GM04504 (cell line): ENCODE measurements at regions not wholly inside any gene's neighbourhood (a gene's known extent, or its start where the extent isn't known, plus 50 kb on each side); places are given as distances from the start of the nearest gene placed in this dataset.
A peak's percentile ranks its signal among the peaks of the same experiment; 100 is the strongest.
"Not testable (repeated sequence)": the region's sequence is repeated elsewhere in the genome, so short reads cannot be mapped to it uniquely, and the experiment has no call there.

Experiments
- DNase-seq: peaks from one replicate; pipeline ENCODE4 v3.0.0-alpha.2; 2012; ENCODE audit warnings: low read depth

DNA sequence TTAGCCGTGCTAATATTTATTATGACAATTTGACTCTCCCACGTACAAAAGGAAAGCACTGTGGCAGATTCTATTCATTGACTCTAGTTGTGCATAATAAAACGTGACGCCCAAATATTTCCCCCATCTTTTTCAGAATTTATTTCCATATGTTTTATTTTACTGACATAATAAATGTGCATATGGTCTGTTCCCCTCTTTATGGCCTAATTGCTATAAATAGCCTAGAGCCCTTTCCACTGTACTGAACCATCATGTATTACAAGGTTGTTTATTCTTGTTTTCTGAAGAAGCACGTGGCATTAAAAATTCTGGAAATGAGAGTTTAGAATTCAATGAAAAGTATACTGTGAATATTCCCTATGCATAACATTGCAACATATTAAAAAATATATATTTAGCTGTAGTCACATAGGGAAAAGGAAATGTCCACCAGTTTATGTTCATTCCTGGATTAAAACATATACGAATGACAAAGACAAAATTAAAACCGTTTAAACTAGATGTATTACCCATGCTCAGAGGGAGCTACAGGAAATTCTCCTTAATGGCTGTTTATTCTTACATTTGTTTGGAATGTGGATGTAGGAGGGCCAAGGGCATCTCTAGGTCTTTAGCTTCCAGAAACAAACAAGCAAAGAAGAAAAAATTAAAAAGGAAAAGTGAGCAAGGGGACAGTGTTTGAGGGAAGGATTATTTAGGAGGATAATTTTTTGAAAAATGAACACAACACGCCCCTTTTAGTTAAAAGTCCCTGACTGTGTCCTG, 122.1 kb upstream of the MMADHC start:
- DNase-seq = no peak

DNA sequence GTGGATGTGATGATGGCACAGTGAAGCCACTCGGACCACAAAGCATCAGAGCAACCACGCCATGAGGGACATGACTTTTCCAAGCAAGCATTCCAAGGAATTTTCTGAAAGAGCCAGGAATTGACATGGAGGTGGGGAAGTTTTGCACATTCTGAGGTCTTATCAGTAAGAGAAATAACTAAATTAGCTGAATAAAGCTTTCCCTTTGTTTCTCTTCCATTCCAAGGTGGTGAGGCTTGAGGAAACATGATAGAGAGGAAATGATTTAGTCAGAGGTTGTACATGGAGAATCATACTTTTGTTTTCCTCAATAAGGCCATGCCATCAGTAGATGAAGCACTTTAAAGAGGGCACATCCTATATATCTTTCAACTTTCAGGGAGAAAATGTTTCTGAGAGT, 115.7 kb upstream of the MMADHC start:
- DNase-seq = no peak

DNA sequence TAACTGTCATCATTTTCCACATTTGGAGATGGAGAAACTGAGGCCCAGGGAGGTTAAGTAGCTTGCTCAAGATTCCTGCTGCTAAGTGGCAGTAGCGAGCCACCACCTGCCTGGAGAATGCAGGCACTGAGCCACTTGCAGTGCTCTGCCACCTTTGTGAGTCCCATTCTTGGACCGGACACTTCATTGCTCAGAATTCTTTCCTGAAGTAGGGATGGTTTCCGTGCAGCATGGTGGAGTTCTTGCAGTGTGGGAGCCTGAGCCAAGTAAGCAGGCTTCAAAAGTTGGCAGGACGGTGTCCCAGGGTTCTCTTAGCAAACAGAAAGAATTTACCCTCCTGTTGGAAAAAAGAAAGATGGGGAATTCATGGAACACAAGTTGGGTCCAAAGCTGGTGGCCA, 115.0 kb upstream of the MMADHC start:
- no peak for DNase-seq

DNA sequence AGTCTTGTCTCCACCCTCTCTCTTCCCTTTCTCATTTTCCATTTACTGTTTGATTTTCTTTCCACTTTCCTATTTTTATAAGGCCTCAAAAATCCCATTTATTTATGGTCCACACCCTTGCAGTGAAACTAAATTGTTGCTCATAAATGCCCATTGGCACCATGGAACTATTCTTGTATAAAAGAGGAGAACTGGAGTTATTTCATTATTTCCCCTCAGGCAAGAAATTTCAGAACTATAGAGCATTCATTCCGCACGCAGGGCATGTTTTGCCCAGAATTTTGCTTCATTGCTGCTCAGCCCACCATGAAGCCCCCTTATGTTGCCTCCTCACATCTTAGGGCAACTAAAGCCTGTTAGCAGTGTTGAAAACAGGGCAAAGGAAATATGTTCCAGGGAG, 113.7 kb upstream of the MMADHC start:
- DNase-seq = no peak

DNA sequence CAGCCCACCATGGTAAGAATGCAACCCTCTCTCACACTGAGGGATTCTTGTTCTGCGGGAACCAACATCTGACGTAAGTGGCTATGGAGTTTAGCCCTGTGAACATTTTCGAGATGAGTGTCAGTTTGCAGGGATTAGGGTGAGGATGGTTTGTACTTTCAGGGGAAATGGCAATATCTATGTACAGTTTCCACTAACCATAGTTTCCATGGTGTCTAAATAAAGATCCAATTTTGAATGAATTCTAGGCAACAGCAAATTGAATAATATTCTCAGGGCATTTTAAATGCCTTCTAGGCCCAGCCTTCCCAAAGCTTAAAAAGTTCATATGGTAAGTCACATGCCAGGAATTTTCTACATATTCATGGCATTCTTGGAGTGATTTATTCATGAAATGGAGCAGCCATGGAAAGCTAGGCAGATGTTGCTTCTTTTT, 105.4 kb upstream of the MMADHC start:
- peak; percentile 21 for DNase-seq

DNA sequence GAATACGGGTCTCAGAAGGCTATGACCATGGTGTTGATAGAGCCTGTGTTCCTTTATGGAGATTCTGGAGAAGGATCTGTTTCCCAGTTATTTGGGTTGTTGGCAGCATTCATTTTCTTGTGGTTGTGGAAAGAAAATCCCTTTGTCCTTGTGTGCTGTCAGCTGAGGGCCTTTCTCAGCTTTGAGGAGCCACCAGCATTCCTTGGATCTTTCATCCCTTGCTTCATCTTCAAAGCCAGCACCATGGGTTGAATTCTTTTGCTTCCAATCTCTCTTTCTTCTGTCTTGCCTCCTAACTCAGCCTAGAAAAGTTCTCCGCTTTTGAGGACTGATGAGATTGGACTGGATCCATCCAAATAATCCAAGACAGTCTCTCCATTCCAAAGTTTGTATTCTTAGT, 103.2 kb upstream of the MMADHC start:
- DNase-seq = no peak

DNA sequence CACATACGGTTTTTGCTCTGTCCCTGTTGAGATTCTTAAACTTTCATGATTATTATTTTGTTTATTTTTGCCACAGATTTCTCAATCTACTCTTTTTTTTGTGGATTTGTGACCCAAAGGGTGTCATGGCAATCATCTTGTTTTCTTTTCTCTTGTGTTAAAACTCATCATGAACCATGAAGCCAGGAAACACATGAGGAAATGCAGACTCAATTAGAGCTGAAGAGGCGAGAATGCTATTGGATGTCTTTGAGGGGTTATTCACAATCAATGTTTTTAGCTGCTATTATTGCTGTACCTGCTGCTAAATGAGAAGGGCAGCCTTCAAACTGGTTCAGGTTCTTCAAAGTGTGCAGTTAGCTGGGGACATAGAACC, 99.5 kb upstream of the MMADHC start:
- DNase-seq = no peak

DNA sequence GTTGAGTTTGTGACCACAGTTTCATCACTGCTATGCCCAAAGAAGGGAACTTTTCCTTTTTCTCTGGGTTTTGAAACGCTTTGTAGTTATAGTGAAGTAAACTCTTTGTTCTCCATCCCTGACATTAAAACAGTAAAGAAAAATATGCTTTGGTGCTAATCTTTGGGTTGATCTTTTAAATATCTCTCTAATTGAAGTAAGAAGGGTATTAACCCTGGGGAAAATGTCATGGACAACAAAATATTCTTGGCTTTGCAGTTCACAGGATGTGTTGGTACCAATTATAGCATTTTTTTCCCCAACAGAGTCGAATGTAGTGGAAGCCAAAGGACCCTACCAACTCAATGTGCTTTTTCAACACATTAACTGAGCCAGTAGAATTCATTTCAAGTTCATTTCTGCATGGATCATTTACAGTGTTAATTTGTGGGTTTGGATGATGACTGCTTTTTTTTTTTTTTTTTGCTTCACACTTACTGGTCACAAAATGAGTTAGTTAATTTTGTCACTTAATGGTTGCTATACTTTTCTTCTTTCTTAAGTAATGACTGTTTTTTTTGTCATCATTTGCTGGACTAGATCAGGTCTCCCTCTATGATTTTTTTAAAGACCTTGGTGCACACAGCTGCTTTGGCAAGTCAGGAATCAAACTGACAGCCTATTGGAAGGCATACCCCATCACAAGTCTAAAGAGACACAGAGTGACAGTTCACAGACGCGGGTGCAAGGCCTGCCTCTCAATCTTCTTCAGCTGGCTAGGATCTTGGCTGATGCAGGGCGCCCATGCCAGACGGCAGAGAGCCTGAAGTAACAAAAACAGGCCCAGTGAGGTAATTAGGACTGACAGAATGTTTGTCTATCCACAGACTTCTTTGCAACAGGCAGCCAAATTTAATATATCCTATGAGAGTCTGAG, 98.8 kb upstream of the MMADHC start:
- no peak for DNase-seq

DNA sequence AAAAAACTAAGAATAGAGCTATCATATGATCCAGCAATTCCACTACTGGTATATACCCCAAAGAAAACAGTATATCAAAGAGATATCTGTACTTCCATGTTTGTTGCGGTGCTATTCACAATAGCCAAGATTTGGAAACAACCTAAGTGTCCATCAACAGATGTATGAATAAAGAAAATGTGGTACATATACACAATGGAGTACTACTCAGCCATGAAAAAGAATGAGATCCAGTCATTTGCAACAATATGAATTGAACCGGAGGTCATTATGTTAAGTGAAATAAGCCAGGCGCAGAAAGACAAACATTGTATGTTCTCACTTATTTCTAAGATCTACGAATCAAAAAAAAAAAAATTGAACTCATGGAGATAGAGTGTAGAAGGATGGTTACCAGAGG, 97.8 kb upstream of the MMADHC start:
- DNase-seq = not testable (repeated sequence)

DNA sequence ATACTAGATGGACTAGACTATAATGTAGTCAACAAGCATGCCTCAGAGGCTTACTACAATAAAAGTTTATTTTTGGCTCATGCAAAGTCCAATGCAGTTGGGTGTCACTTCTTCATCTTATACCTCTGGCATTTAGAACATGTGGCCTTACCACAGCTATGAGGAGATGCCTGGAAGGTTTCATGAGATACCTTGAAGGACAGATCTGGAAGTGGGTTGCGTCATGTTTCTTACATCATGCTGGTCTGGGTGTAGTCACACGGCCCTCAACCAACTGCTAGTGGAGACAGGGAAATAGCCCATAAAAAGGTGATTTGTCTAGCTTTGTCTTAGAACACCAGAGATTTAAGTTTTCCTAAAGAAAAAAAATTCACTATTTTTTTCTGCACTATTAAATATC, 91.7 kb upstream of the MMADHC start:
- peak; percentile 56 for DNase-seq

DNA sequence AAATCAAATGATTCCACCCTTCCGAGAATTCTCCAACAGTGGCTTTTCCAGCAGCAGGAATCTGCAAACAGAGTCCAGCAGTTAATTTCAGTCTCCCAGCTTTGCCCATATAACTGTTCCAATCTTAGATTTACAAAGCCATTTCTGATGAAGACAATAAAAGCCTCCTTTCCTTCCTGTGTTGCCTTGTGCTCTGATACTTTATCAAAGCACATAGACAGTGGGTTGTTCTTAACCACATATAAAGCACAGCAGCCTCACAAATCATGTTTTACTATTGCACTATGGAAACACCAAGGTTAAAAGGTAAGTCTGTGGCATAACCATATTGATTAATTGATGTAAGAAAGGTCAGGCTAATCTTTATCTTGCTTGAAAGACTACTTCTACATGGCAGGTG, 89.8 kb upstream of the MMADHC start:
- no peak for DNase-seq

DNA sequence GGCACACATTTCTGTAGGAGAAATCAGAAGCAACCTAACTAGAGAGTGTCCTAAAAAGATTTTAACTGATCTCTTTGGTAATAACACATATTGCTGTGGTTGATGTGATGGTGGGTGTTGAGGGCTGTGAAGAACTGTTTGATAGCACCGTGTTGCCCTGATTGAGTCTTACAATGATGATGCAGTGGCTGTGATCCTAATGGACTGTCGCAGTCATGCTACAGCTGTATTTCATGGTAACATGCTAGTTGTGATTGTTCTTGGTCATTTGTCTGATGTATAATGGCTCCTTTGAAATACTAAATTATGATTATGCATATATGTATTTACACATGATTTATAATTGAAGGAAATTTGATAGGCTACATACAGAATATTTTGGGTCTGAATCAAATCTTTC, 82.5 kb upstream of the MMADHC start:
- DNase-seq = no peak

DNA sequence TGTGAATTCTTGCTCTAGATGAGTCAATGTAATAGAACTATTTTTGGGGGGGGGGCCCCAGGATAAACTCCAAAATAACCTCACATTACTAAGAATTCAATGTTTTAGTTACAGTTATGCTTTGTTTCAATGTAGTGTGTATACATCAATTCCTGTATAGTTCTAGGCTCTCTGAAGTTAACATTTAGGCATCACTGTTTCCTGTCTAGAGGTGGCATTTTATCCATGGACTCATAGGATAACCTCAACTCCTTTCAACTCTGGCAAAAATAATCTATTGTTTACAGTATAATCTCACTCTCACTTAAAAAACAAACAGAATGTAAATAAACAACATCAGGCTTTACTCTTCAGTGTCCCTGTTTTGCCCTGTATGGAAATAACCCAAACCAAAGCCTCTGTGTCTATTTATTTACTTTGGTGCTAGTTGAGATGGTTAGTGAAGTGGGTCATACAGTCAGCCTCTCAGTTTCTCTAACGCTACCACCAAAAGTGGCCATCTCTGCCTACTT, 79.3 kb upstream of the MMADHC start:
- no peak for DNase-seq

DNA sequence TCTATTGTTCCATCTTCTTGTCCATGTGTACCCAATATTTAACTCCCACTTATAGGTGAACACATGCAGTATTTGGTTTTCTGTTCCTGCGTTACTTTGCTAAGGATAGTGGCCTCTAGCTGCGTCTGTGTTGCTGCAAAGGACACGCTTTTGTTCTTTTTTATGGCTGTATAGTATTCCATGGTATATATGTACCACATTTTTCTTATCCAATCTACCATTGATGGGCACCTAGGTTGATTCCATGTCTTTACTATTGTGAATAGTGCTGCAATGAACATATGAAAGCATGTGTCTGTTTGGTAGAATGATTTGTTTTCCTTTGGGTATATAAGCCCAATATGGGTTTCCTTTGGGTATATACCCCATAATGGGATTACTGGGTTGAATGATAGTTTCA, 77.3 kb upstream of the MMADHC start:
- DNase-seq = no peak

DNA sequence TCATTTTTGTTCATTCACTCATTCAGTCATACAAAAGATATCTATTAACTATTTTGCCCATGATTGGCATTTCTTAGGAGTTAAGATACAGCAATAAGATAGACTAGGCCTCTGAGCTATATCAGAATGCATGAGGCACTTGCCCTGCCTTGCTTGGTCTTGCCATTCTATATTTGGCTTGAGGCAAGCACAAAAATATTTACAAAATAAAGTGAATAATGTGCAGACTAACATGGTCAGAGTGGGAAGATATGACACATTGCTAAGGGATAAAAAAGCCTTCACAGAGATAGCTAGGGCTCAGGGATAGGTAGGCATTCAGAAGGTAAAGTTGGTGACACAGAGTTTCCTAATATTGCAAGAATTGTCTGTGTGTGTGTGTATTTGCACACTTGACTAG, 75.0 kb upstream of the MMADHC start:
- DNase-seq = no peak

DNA sequence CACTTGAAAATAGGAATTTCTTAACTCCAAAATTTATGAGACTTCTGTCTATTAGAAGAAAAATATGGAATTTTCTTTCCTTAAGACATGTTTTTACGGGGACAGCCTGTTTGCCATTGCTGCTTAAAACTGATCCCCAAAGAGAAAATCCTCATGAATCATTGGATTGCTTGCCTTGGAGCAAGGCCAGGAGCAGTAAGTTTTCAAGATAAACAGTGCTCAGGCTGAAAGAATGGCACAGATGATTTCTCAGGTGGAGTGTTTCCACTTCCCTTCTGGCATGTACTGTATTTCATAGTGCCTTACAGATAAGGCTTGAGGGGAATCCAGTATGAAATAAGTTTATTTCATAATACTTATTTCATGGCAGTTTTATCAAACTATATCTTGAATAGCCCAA, 74.3 kb upstream of the MMADHC start:
- no peak for DNase-seq

DNA sequence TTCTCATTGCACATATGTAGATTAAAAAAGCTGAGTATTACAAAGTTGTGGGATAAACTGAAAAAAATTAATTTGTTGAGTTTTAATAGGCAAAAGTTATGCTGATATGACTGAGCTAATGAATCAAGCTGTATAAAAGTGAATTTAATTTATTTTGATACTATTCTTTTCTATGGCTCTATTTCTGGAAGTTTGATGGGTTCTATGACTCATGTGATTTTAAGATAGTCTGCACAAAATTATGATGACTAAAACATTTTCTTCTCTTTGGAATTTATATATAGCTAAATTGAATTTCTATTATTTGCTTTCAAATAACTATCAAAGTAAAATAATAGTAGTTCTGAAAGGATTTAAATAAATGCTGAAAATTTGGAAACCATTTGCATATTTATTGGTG, 71.0 kb upstream of the MMADHC start:
- no peak for DNase-seq

DNA sequence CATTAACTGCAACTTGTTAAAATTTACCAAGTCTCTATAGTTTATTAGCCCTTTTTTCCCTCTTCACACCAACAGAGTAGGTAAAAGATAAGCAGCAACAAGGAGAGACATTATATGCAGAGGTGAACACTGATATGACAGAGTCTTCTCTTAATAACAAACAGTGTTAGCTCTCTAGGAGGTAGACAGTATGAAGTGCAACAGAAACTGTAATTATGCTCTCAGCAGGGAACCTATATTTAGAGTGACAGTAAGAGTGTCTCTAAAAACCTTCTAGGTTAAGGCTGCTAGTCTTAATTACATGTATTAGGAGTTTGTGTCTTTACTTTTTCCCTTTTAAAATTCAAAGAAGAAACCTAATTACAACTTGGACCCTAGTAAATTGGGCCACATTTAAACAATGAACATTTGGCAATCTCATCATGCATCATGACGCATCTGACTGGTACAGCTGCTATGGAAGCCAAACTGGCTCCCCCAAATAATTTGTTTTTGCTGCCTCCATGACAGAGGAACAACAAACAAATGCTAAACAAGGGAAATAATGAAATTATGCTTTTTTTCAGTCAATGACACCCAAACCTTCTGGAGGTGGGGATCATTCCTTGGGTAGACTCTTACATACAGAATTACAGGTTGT, 69.9 kb upstream of the MMADHC start:
- no peak for DNase-seq

DNA sequence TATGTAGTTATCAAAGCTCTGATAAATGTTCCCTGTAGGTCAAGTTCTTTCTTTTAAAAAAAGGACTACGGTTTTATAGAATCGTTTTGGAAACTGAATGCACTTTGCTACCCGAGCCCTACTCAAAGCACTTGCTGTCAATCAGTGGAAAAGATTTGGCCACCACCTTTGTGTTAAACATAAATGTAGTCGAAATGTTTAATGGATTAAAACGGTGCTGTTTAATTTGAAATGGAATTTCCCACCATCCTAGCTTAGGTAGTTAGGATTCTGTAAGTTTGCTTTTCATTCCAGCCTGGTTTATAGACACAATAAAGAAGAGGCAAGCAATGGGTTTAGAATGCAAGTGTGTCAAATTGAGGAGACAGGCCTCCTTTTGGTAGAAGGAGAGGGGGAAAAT, 69.4 kb upstream of the MMADHC start:
- no peak for DNase-seq

DNA sequence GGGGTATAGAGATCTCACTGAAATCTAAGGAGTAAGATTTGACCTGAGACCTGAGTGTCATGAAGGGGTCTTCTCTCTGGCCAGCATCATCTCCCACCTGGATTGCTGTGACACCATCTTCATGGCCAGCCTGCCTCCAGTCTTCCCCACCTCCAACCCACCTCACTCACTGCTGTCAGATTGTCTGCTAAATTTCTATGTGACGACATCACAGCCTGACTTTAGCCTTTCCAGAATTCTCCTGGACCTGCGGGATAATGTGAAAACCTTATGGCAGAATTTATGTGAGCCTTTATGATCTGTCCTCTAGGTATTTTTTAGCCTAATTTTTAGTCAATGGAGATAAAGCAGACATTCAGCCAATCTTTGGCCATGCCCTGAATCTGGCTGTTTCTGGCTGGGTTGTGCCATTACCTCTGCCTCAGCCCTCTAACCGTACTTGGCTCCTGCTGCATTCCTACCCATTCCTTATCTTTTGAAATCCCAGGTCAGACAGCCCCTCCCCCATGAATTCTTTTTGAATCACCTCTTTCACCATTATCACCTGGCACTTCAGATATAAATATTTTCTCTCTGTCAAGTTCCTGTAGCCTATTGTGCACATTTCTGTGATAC, 66.4 kb upstream of the MMADHC start:
- DNase-seq = no peak

DNA sequence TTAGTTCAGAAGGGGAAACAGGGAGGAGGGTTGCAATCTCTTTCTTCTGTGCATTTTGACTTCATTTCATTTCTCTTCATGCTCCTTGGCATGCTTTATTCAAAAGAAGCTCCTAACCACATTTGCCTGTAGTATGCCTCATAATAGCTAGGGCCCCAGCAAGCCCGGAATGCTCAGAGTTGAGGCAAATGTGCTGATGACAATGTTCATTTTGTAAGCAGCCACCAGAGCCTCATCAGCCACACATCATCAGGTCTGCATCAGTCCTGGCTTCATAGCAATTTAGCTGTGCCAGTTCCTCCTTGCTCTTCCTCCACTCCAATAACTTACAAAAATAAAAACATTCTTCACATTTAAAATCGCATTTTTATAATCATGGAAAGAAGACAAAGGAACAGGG, 65.4 kb upstream of the MMADHC start:
- DNase-seq = no peak

DNA sequence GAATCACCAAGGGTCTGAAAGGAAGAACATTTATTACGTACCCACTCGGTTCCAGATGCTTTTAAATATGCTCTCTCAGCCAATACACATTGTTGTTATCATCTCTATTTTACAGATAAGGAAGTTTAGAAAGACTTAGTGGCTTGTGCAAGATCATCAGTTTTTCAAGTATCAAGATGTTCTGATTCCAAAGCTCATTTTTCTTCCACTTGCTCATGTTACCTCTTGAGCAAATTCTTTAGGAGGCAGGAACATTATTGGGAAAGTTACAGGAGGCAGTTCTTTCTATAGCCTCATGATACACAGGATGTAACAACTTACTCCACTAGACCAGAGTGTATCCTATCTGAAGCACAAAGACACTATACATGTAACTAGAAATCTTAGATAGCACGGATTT, 65.0 kb upstream of the MMADHC start:
- no peak for DNase-seq
